Uterus (tissue), 3 donors: ENCODE measurements at regions not wholly inside any gene's neighbourhood (a gene's known extent, or its start where the extent isn't known, plus 50 kb on each side); places are given as distances from the start of the nearest gene placed in this dataset.

Experiments
- DNase-seq, 2 donors: peaks; one replicate each; pipeline ENCODE4 v3.0.0-alpha.2; 2019 to 2020
- H3K27ac ChIP-seq, 2 donors: fragments of 200-600 bp; sonication (generic); 1 replicate in 1 of 2; 2 replicates in 1 of 2; pipeline ENCODE4 v1.5.1; 2016 to 2018
- H3K27me3 ChIP-seq, 2 donors: fragments of 200-600 bp; sonication (generic); one replicate each; pipeline ENCODE4 v1.5.1; 2018 to 2019; ENCODE audit warnings: control low read depth in 1 of 2
- H3K36me3 ChIP-seq, 2 donors: fragments of 200-600 bp; sonication (generic); one replicate each; pipeline ENCODE4 v1.5.1; 2019; ENCODE audit warnings: control low read depth in 1 of 2
- H3K4me1 ChIP-seq, 2 donors: fragments of 200-600 bp; sonication (generic); one replicate each; pipeline ENCODE4 v1.5.1; 2018 to 2019; ENCODE audit warnings: control low read depth in 1 of 2
- H3K4me3 ChIP-seq, 2 donors: fragments of 200-600 bp; sonication (generic); 1 replicate in 1 of 2; 2 replicates in 1 of 2; pipeline ENCODE4 v1.5.1; 2018 to 2019; ENCODE audit warnings: mild to moderate bottlenecking in 1 of 2
- H3K9me3 ChIP-seq, 2 donors: fragments of 200-600 bp; sonication (generic); one replicate each; pipeline ENCODE4 v1.5.1; 2019; ENCODE audit warnings: control low read depth in 1 of 2
- POLR2A ChIP-seq, 2 donors: fragments of 450-650 bp; IDR thresholded peaks; one replicate each; pipeline ENCODE4 v1.6.1; 2016; ENCODE audit warnings: antibody characterized with exemption in 2 of 2, mild to moderate bottlenecking in 1 of 2, moderate library complexity in 1 of 2
- intact Hi-C: fragments of 100-400 bp; cut with DNase I; formaldehyde crosslinking; loops from one replicate; pipeline ENCODE4 v1.15.1; 2023; ENCODE audit warnings: low total_unique reads
- TF ChIP-seq, protein P1 (sequence below), 4 experiments: fragments of 200-600 bp in 2 of 4; fragments of 450-650 bp in 2 of 4; sonication (generic) in 2 of 4; IDR thresholded peaks; one replicate each; pipeline ENCODE4 v1.5.1; 2016 to 2019; ENCODE audit warnings: antibody characterized with exemption in 4 of 4, mild to moderate bottlenecking in 2 of 4, moderate library complexity in 1 of 4
- donor health status: DM: yes; HTN: yes; CAD: no.

DNA sequence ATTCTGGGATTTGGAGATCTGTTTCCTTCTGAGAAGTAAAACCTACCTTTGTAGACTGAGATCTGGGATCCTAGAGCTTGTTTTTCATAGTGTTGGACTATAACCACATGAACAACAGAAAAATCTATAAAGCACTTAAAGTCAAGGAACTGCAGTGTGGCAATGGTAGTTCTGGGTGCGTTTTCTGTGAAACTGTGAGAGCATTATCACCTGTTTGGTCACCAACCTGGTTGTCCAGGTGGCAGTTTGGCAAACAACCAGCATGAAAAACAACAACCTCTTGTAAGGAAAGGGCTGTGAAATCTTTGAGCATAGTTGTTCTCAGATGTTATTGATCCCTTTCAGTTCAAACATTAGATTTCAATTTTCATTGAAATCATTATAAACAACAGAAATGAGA, 215.8 kb upstream of the CITED2 start:
- Histone ChIP-seq H3K27me3 (no peaks in the 10 kb centered on the region), H3K4me1 (peaks cover 0 to 3% of the 10 kb centered on the region in 2 donors), H3K9me3 (no peaks in the 10 kb centered on the region), H3K36me3 (no peaks in the 10 kb centered on the region), H3K4me3 (no peak overlapping the region), H3K27ac (peak overlapping the region; percentile 29 to 35)
- intact Hi-C loops, result loop anchor here (10.0 kb wide), 1 partner anchor 215 kb away; the partner anchor contains the start of gene CITED2
- no peak for DNase-seq
- TF ChIP-seq POLR2A (IDR thresholded peaks at IDR 0.05), result no peak
- TF ChIP-seq, protein P1, sequence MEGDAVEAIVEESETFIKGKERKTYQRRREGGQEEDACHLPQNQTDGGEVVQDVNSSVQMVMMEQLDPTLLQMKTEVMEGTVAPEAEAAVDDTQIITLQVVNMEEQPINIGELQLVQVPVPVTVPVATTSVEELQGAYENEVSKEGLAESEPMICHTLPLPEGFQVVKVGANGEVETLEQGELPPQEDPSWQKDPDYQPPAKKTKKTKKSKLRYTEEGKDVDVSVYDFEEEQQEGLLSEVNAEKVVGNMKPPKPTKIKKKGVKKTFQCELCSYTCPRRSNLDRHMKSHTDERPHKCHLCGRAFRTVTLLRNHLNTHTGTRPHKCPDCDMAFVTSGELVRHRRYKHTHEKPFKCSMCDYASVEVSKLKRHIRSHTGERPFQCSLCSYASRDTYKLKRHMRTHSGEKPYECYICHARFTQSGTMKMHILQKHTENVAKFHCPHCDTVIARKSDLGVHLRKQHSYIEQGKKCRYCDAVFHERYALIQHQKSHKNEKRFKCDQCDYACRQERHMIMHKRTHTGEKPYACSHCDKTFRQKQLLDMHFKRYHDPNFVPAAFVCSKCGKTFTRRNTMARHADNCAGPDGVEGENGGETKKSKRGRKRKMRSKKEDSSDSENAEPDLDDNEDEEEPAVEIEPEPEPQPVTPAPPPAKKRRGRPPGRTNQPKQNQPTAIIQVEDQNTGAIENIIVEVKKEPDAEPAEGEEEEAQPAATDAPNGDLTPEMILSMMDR (IDR thresholded peaks at IDR 0.05), result no peak

DNA sequence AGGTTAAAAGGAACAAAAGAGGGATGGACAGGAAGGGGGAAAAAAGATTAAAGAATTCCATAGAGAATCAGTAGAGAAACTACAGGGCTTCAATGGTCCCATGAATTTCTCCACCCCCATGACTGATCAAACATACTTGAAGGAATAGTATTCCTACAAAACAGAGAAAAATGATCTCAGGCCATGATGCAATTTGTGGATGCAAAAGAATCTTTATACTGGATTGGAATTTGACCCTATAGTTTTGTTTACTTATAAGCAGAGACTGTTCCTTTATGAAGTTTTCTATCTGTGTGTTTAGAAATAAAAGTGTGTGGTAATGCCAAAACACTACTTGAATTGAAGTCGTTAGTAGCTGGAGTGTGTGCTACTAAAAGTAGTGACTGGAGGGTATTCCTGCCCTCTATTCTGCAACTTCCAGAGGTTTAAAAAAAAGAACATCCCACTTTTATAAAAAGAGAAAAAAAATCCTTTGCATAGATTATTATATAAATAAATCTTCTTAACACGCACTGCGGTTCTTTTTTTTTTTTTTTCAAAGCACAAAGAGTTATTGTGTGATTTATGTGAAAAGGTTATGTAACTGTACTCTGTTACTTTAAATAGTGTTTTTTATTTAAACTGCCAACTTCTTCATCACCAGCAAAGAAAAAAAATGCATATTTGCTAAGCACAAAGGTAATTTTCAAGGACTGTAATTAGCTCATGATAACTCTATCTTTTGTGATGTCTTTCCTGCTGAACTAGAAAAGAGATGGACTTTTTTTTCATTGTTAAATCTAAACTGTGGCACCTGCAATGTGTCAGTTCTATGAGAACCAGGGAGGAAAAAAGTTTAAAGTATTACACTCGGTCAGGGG, 214.5 kb upstream of the CITED2 start:
- H3K36me3 ChIP-seq, result no peaks in the 10 kb centered on the region
- DNase-seq, result no peak
- peak overlapping the region; percentile 35 to 46 for H3K27ac ChIP-seq
- no peak overlapping the region for H3K4me3 ChIP-seq
- intact Hi-C loops, result no loop called here
- peaks cover 0 to 3% of the 10 kb centered on the region in 2 donors for H3K4me1 ChIP-seq
- TF ChIP-seq, protein P1 (IDR thresholded peaks at IDR 0.05), result no peak
- TF ChIP-seq POLR2A (IDR thresholded peaks at IDR 0.05), result no peak
- H3K9me3 ChIP-seq, result no peaks in the 10 kb centered on the region
- H3K27me3 ChIP-seq, result no peaks in the 10 kb centered on the region

DNA sequence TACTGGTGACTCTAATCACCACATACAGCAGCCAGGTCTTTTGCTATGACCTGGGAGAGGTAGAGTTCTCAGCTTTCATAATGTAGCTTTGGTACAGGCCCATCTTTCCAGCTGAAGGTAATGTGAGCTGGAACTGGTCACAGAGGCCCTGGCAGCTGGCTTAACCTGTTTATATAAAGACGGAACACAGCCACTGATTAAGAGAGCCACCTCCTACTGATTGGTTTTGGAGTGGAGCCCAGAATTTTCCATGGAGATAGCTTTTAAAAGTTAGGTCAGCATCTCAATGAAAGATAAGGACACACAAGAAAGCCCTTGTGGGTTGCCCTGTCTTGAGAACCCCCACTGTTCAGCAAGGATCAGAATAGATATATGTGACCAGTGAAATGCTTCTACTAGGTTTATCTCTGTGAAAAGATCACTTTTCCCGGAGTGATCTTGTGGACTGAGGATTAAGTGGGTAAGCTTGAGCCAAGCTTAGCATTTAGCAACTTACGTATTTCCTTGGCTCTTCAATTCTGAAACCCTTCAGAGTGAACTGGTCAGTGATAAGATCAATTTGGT, 213.7 kb upstream of the CITED2 start:
- Histone ChIP-seq H3K36me3 (no peaks in the 10 kb centered on the region), H3K27me3 (no peaks in the 10 kb centered on the region), H3K27ac (peak overlapping the region; percentile 35 to 46), H3K4me3 (no peak overlapping the region), H3K9me3 (no peaks in the 10 kb centered on the region), H3K4me1 (peaks cover 0 to 3% of the 10 kb centered on the region in 2 donors)
- no peak for DNase-seq
- intact Hi-C loops, result no loop called here
- TF ChIP-seq, protein P1 (IDR thresholded peaks at IDR 0.05), result no peak
- no peak for TF ChIP-seq POLR2A (IDR thresholded peaks at IDR 0.05)

DNA sequence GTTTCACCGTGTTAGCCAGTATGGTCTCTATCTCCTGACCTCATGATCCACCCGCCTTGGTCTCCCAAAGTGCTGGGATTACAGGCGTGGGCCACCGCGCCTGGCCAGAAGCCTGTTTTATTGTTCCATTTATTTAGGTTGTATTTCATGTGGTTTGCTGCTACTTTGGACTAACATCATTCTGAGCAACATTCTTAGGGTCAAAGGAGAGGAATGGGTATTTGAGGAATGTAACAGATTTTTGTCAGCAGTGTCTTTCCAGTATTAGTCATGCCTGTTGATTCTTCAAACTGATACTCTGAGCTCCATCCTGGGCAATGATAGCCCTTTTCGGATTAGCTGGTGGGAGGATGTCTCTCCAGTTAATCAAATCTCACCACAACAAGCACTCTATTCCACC, 213.0 kb upstream of the CITED2 start:
- Histone ChIP-seq H3K9me3 (no peaks in the 10 kb centered on the region), H3K4me1 (peaks cover 0 to 3% of the 10 kb centered on the region in 2 donors), H3K27ac (no peak overlapping the region), H3K27me3 (no peaks in the 10 kb centered on the region), H3K4me3 (no peak overlapping the region), H3K36me3 (no peaks in the 10 kb centered on the region)
- no peak for TF ChIP-seq POLR2A (IDR thresholded peaks at IDR 0.05)
- TF ChIP-seq, protein P1 (IDR thresholded peaks at IDR 0.05), result no peak
- no peak for DNase-seq
- intact Hi-C loops, result no loop called here

DNA sequence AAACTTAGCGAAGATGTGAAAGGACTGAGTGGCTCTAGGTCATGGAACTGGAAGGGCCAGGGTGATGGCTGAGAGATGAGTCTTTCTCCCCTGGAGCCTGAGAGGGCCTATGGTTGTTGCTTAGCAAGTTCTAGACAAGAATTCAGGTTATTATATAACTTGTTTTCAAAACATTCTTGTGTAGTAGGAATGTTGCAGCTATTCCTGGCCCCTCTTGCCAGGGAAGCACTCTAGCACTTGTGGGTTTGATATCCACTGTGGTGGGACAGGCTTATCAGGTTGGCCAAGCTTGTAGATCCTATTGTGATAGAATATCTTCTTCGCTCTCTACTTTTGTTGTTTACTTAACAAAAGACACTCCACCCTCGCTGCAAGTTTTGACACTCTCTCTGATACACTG, 211.8 kb upstream of the CITED2 start:
- Histone ChIP-seq H3K9me3 (no peaks in the 10 kb centered on the region), H3K27ac (no peak overlapping the region), H3K36me3 (no peaks in the 10 kb centered on the region), H3K27me3 (no peaks in the 10 kb centered on the region), H3K4me1 (peaks cover 0 to under 1% of the 10 kb centered on the region in 2 donors), H3K4me3 (no peak overlapping the region)
- no peak for DNase-seq
- intact Hi-C loops, result no loop called here
- TF ChIP-seq, protein P1 (IDR thresholded peaks at IDR 0.05), result no peak
- TF ChIP-seq POLR2A (IDR thresholded peaks at IDR 0.05), result no peak
